ENCODE measurements at regions not wholly inside any gene's neighbourhood (a gene's known extent, or its start where the extent isn't known, plus 50 kb on each side); places are given as distances from the start of the nearest gene placed in this dataset.

GRCh38 chr17:79246225-79247190, 171.9 kb downstream of the ENGASE start:
- Histone ChIP-seq H3K4me3 (ENCODE audit: low read depth in 2 of 2, low read length in 2 of 2) (no peak overlapping the region), H3K9me3 (ENCODE audit: control insufficient read depth, insufficient read depth, low read depth, low read length) (no peaks in the 10 kb centered on the region), H3K27me3 (ENCODE audit: control insufficient read depth, insufficient read depth, low read length) (peaks cover 25% of the 10 kb centered on the region), H3K4me1 (ENCODE audit: control insufficient read depth, insufficient read depth, low read length) (no peaks in the 10 kb centered on the region), H3K27ac (ENCODE audit: low read length) (no peak overlapping the region), H3K36me3 (ENCODE audit: control insufficient read depth, insufficient read depth, low read length) (no peaks in the 10 kb centered on the region)
- CTCF ChIA-PET = interaction anchor here (0.6 to 0.7 kb wide), 3 partner anchors 27 to 340 kb away, joined by 3 to 5 read pairs (median 4); no protein-coding TSS in a partner anchor
- POLR2A ChIA-PET = no interaction called here
- intact Hi-C loops (cut with micrococcal nuclease; ENCODE audit: unreplicated experiment) = no loop called here
- TF ChIP-seq, protein P1, sequence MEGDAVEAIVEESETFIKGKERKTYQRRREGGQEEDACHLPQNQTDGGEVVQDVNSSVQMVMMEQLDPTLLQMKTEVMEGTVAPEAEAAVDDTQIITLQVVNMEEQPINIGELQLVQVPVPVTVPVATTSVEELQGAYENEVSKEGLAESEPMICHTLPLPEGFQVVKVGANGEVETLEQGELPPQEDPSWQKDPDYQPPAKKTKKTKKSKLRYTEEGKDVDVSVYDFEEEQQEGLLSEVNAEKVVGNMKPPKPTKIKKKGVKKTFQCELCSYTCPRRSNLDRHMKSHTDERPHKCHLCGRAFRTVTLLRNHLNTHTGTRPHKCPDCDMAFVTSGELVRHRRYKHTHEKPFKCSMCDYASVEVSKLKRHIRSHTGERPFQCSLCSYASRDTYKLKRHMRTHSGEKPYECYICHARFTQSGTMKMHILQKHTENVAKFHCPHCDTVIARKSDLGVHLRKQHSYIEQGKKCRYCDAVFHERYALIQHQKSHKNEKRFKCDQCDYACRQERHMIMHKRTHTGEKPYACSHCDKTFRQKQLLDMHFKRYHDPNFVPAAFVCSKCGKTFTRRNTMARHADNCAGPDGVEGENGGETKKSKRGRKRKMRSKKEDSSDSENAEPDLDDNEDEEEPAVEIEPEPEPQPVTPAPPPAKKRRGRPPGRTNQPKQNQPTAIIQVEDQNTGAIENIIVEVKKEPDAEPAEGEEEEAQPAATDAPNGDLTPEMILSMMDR (IDR thresholded peaks at IDR 0.05) = no peak
- TF ChIP-seq POLR2AphosphoS5 (IDR thresholded peaks at IDR 0.05; ENCODE audit: low read depth, low read length) (no peak), REST (IDR thresholded peaks at IDR 0.05; ENCODE audit: insufficient read depth in 1 of 2, low read depth in 2 of 2, low read length in 1 of 2) (no peak), TCF7L2 (IDR thresholded peaks at IDR 0.05; ENCODE audit: low read depth, low read length) (no peak), SIN3A (IDR thresholded peaks at IDR 0.05; ENCODE audit: borderline replicate concordance, insufficient read depth, low read depth, low read length) (no peak)
- in situ Hi-C loops (cut with HindIII; ENCODE audit: low pct_unique_long_range_greater_than_20kb, low sequenced_read_pairs) = no loop called here
- no TSS peak for BruUV-seq (replicated peaks)
- no peak for DNase-seq (ENCODE audit: low read depth, low spot score)
- ATAC-seq = no peak

DNA sequence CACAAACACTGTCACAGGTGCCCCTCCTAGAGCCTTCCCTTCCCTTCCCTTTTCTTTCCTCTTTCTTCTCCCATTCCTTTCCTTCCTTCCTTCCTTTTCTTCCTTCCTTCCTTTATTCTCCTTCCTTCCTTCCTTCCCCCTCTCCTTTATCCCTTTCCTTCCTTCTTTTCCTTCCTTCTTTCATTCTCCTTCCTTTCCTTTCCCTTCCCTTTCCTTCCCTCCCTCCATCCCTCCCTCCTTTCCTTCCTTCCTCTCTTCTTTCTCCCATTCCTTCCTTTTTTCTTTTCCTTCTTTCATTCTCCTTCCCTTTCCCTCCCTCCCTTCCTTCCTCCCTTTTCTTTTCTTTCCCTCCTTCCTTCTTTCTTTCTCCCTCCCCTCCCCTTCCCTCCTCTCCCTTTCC, 170.0 kb downstream of the ENGASE start:
- Histone ChIP-seq H3K9me3 (ENCODE audit: control insufficient read depth, insufficient read depth, low read depth, low read length) (no peaks in the 10 kb centered on the region), H3K27ac (ENCODE audit: low read length) (no peak overlapping the region), H3K27me3 (ENCODE audit: control insufficient read depth, insufficient read depth, low read length) (peaks cover 17% of the 10 kb centered on the region), H3K4me1 (ENCODE audit: control insufficient read depth, insufficient read depth, low read length) (no peaks in the 10 kb centered on the region), H3K4me3 (ENCODE audit: low read depth in 2 of 2, low read length in 2 of 2) (no peak overlapping the region), H3K36me3 (ENCODE audit: control insufficient read depth, insufficient read depth, low read length) (no peaks in the 10 kb centered on the region)
- in situ Hi-C loops (cut with HindIII; ENCODE audit: low pct_unique_long_range_greater_than_20kb, low sequenced_read_pairs) (no loop called here), intact Hi-C loops (cut with micrococcal nuclease; ENCODE audit: unreplicated experiment) (no loop called here)
- BruUV-seq (replicated peaks) = no TSS peak
- no peak for TF ChIP-seq REST (IDR thresholded peaks at IDR 0.05; ENCODE audit: insufficient read depth in 1 of 2, low read depth in 2 of 2, low read length in 1 of 2)
- TF ChIP-seq POLR2AphosphoS5 (IDR thresholded peaks at IDR 0.05; ENCODE audit: low read depth, low read length) = no peak
- TF ChIP-seq, protein P1 (IDR thresholded peaks at IDR 0.05) = no peak
- TF ChIP-seq SIN3A (IDR thresholded peaks at IDR 0.05; ENCODE audit: borderline replicate concordance, insufficient read depth, low read depth, low read length) = no peak
- no peak for TF ChIP-seq TCF7L2 (IDR thresholded peaks at IDR 0.05; ENCODE audit: low read depth, low read length)
- DNase-seq (ENCODE audit: low read depth, low spot score) (no peak), ATAC-seq (no peak)
- ChIA-PET POLR2A (no interaction called here), CTCF (no interaction called here)
